Right kidney (tissue), 1 donor: ENCODE measurements at regions not wholly inside any gene's neighbourhood (a gene's known extent, or its start where the extent isn't known, plus 50 kb on each side); places are given as distances from the start of the nearest gene placed in this dataset.

Experiments used
- DNase-seq: peaks from one replicate; pipeline ENCODE4 v3.0.0-alpha.2; 2016

GRCh38 chr7:36100634-36101033, 52.4 kb upstream of the EEPD1 start:
- DNase-seq: no peak
